OCI-LY7 (cell line): ENCODE measurements at regions not wholly inside any gene's neighbourhood (a gene's known extent, or its start where the extent isn't known, plus 50 kb on each side); places are given as distances from the start of the nearest gene placed in this dataset.

Experiments
- BruUV-seq: library from RNA; stranded (reverse); fragments of 400-500 nt; replicated peaks from 2 replicates; lab custom pipeline; 2021; lab: Mats Ljungman, UMichigan
- CTCF ChIA-PET: fragments of 300-600 bp; sonication (Branson Sonifier 250); formaldehyde crosslinking; loops from one replicate; lab custom pipeline; 2022; ENCODE audit warnings: antibody characterized with exemption; ENCODE audit not compliant: unreplicated experiment; lab: Charles Lee
- POLR2A ChIA-PET: fragments of 300-600 bp; sonication (Branson Sonifier 250); formaldehyde crosslinking; loops from one replicate; lab custom pipeline; 2022; ENCODE audit warnings: antibody characterized with exemption; lab: Charles Lee
- DNase-seq: peaks from one replicate; pipeline ENCODE4 v3.0.0-alpha.2; 2015; ENCODE audit warnings: low spot score
- H2AFZ ChIP-seq: fragments of 200-600 bp; sonication (generic), shearing (Covaris generic); 2 replicates; pipeline ENCODE4 v1.6.1; 2014; ENCODE audit warnings: mild to moderate bottlenecking, antibody characterized with exemption, low read length, moderate library complexity
- H3K27ac ChIP-seq: fragments of 200-600 bp; sonication (generic); 2 replicates; pipeline ENCODE4 v1.5.1; 2014; ENCODE audit warnings: mixed run types, low read depth, mild to moderate bottlenecking, moderate library complexity, low read length, inconsistent platforms; ENCODE audit not compliant: poor library complexity, severe bottlenecking
- H3K36me3 ChIP-seq: fragments of 200-600 bp; sonication (generic); 2 replicates; pipeline ENCODE4 v1.6.1; 2014; ENCODE audit warnings: mild to moderate bottlenecking, antibody characterized with exemption, low read length, moderate library complexity, mixed read lengths; ENCODE audit not compliant: insufficient read depth
- H3K4me1 ChIP-seq: fragments of 200-600 bp; sonication (generic); 2 replicates; pipeline ENCODE4 v1.5.1; 2014; ENCODE audit warnings: mild to moderate bottlenecking, low read length; ENCODE audit not compliant: insufficient read depth, poor library complexity, severe bottlenecking
- H3K4me2 ChIP-seq: fragments of 200-600 bp; sonication (generic); 2 replicates; pipeline ENCODE4 v1.6.1; 2014; ENCODE audit warnings: mild to moderate bottlenecking, low read length
- H3K4me3 ChIP-seq: fragments of 200-600 bp; sonication (generic); 2 replicates; pipeline ENCODE4 v1.5.1; 2014; ENCODE audit warnings: mild to moderate bottlenecking, low read depth, low read length; ENCODE audit not compliant: poor library complexity, severe bottlenecking
- H3K79me2 ChIP-seq: fragments of 200-600 bp; sonication (generic); 2 replicates; pipeline ENCODE4 v1.6.1; 2016; ENCODE audit warnings: low read depth, mild to moderate bottlenecking, low read length, moderate library complexity, mixed read lengths; ENCODE audit not compliant: insufficient read depth
- H3K9me2 ChIP-seq: fragments of 200-600 bp; sonication (generic); 2 replicates; pipeline ENCODE4 v1.6.1; 2016; ENCODE audit warnings: mild to moderate bottlenecking, low read length, mixed read lengths; ENCODE audit not compliant: insufficient read depth
- H3K9me3 ChIP-seq: fragments of 200-600 bp; sonication (generic); 2 replicates; pipeline ENCODE4 v1.6.1; 2014; ENCODE audit warnings: mild to moderate bottlenecking, mixed run types, low read length, mixed read lengths
- H4K20me1 ChIP-seq: fragments of 200-600 bp; sonication (generic); 2 replicates; pipeline ENCODE4 v1.6.1; 2014; ENCODE audit warnings: mild to moderate bottlenecking, antibody characterized with exemption, low read length, moderate library complexity, mixed read lengths; ENCODE audit not compliant: insufficient read depth
- EZH2phosphoT487 ChIP-seq: fragments of 200-600 bp; sonication (generic); IDR thresholded peaks from 2 replicates; pipeline ENCODE4 v1.6.1; 2018; ENCODE audit warnings: low read depth, borderline replicate concordance, mild to moderate bottlenecking, mixed run types, antibody characterized with exemption, low read length, moderate library complexity, mixed read lengths
- intact Hi-C: fragments of 100-400 bp; cut with micrococcal nuclease; formaldehyde crosslinking; loops from one replicate; pipeline ENCODE4 v1.10.0; 2022; ENCODE audit not compliant: unreplicated experiment
- TF ChIP-seq, protein P1 (sequence below): fragments of 200-600 bp; sonication (generic); conservative IDR thresholded peaks from 2 replicates; pipeline ENCODE4 v1.5.1; 2014; ENCODE audit warnings: mild to moderate bottlenecking, antibody characterized with exemption, low read length, moderate library complexity, mixed read lengths

DNA sequence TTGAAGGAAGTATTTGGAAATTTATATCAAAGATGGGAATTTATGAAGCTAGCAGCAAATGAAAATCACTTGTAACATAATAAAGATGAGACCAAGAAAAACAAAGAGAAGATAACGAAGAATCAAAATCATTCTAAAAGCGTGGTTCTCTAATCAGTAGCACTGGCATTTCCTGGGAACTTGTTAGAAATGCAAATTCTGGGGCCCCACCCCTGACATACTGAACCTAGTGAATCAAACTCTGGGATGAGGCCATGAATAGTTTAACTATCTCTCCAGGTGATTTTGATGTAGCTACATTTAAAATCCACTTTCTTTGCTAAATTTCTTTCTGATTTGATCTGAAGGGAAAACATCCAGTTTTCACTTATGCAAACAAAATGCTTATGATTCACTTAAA, 1075.6 kb downstream of the HACE1 start:
- no TSS peak for BruUV-seq
- Histone ChIP-seq H3K9me3 (no peaks in the 10 kb centered on the region), H3K27ac (no peak overlapping the region), H4K20me1 (no peaks in the 10 kb centered on the region), H3K9me2 (no peaks in the 10 kb centered on the region), H2AFZ (no peak overlapping the region), H3K4me1 (no peaks in the 10 kb centered on the region), H3K4me3 (no peak overlapping the region), H3K79me2 (no peaks in the 10 kb centered on the region), H3K36me3 (no peaks in the 10 kb centered on the region), H3K4me2 (no peak overlapping the region)
- no peak for DNase-seq
- CTCF ChIA-PET = no interaction called here
- no peak for TF ChIP-seq EZH2phosphoT487
- TF ChIP-seq, protein P1, sequence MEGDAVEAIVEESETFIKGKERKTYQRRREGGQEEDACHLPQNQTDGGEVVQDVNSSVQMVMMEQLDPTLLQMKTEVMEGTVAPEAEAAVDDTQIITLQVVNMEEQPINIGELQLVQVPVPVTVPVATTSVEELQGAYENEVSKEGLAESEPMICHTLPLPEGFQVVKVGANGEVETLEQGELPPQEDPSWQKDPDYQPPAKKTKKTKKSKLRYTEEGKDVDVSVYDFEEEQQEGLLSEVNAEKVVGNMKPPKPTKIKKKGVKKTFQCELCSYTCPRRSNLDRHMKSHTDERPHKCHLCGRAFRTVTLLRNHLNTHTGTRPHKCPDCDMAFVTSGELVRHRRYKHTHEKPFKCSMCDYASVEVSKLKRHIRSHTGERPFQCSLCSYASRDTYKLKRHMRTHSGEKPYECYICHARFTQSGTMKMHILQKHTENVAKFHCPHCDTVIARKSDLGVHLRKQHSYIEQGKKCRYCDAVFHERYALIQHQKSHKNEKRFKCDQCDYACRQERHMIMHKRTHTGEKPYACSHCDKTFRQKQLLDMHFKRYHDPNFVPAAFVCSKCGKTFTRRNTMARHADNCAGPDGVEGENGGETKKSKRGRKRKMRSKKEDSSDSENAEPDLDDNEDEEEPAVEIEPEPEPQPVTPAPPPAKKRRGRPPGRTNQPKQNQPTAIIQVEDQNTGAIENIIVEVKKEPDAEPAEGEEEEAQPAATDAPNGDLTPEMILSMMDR = no peak
- POLR2A ChIA-PET = no interaction called here
- intact Hi-C loops = no loop called here

DNA sequence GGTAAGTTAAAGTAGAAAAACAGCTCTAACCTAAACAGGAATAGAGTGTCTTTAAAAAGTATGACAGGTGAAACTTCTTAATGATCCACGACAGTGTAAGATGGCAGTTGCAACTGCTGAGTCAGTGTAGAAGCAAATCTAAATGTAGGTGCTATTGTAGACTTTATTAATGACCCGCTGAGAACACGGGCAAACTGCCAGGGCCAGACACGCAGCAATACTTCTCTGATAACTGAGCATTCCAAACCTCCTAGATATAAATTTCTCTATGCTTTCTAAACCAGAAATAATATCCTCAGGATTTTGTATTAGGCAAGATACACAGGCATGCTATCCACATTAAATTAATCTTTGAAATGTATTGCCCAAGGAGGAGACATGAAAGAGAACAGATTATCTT, 1076.4 kb downstream of the HACE1 start:
- H3K9me2 ChIP-seq = no peaks in the 10 kb centered on the region
- H2AFZ ChIP-seq = no peak overlapping the region
- no peak for DNase-seq
- H3K27ac ChIP-seq = no peak overlapping the region
- no peaks in the 10 kb centered on the region for H4K20me1 ChIP-seq
- no peaks in the 10 kb centered on the region for H3K4me1 ChIP-seq
- POLR2A ChIA-PET = interaction anchor here (0.6 to 1.2 kb wide), 2 partner anchors 14 to 29 kb away, joined by 4 to 7 read pairs; no protein-coding TSS in a partner anchor
- no peak for TF ChIP-seq EZH2phosphoT487
- TF ChIP-seq, protein P1 = no peak
- BruUV-seq = no TSS peak
- H3K4me2 ChIP-seq = no peak overlapping the region
- CTCF ChIA-PET = no interaction called here
- no peaks in the 10 kb centered on the region for H3K79me2 ChIP-seq
- H3K36me3 ChIP-seq = no peaks in the 10 kb centered on the region
- H3K9me3 ChIP-seq = no peaks in the 10 kb centered on the region
- intact Hi-C loops = no loop called here
- no peak overlapping the region for H3K4me3 ChIP-seq

DNA sequence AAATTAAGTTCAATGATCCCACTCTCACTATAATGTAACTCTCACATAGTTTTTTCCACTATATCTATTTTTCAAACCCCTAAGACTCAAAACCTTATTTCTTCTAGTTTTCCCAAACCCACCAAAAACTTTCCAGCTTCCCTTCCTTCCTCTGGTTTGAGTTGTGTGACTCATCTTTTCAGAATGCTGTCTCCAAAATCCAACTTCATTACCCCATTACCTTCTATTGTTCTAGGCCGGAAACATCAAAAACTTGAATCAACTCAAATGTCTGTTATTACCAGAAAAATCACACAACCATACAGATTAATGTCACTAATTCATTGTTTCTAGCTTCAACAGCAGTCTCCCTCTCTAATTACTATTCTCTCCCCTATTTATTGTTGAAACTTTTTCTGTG, 1090.3 kb downstream of the HACE1 start:
- Histone ChIP-seq H3K4me1 (no peaks in the 10 kb centered on the region), H4K20me1 (no peaks in the 10 kb centered on the region), H3K4me2 (no peak overlapping the region), H3K36me3 (no peaks in the 10 kb centered on the region), H3K27ac (no peak overlapping the region), H3K9me3 (no peaks in the 10 kb centered on the region), H3K9me2 (no peaks in the 10 kb centered on the region), H3K4me3 (no peak overlapping the region), H2AFZ (no peak overlapping the region), H3K79me2 (no peaks in the 10 kb centered on the region)
- no TSS peak for BruUV-seq
- no peak for DNase-seq
- ChIA-PET POLR2A (no interaction called here), CTCF (no interaction called here)
- TF ChIP-seq, protein P1 = no peak
- no peak for TF ChIP-seq EZH2phosphoT487
- intact Hi-C loops = no loop called here
